Ovary (tissue), 7 donors: ENCODE measurements at regions not wholly inside any gene's neighbourhood (a gene's known extent, or its start where the extent isn't known, plus 50 kb on each side); places are given as distances from the start of the nearest gene placed in this dataset.

Experiments used
- DNase-seq, 5 donors: peaks; one replicate each; pipeline ENCODE4 v3.0.0-alpha.2; 2019 to 2020
- H3K27ac ChIP-seq, 2 donors: fragments of 200-600 bp; one replicate each; pipeline versions ENCODE4 v1.5.1 to v1.8.0; 2019 to 2022
- H3K27me3 ChIP-seq: fragments of 200-600 bp; one replicate; pipeline ENCODE4 v1.8.0; 2022
- H3K36me3 ChIP-seq: fragments of 200-600 bp; sonication (generic); one replicate; pipeline ENCODE4 v1.5.1; 2019
- H3K4me1 ChIP-seq: one replicate; pipeline ENCODE4 v1.8.1; 2013; ENCODE audit warnings: mild to moderate bottlenecking, moderate library complexity; ENCODE audit not compliant: insufficient read depth
- H3K4me3 ChIP-seq: fragments of 200-600 bp; sonication (generic); one replicate; pipeline ENCODE4 v1.5.1; 2017
- H3K9me3 ChIP-seq, 2 donors: fragments of 200-600 bp in 1 of 2; sonication (generic) in 1 of 2; one replicate each; pipeline versions ENCODE4 v1.5.1 to v1.8.1; 2013 to 2019; ENCODE audit warnings: mild to moderate bottlenecking in 1 of 2, moderate library complexity in 1 of 2
- EP300 ChIP-seq: sonication (generic); formaldehyde crosslinking; IDR thresholded peaks from one replicate; pipeline ENCODE4 v1.6.1; 2017; ENCODE audit warnings: antibody characterized with exemption
- POLR2A ChIP-seq: fragments of 450-650 bp; IDR thresholded peaks from one replicate; pipeline ENCODE4 v1.6.1; 2017; ENCODE audit warnings: antibody characterized with exemption, mild to moderate bottlenecking, moderate library complexity
- WGBS, 3 donors: extraction: QIAGEN DNeasy Blood & Tissue Kit in 1 of 3; methylation state at CpG; one replicate each; pipeline versions ENCODE4 v1.1.5 to v1.1.7; 2013 to 2017; 5-methylcytosine and 5-hydroxymethylcytosine counted together
- intact Hi-C, 4 donors: fragments of 100-400 bp; cut with DNase I; formaldehyde crosslinking; loops; one replicate each; pipeline versions ENCODE4 v1.11.0 to v1.15.1; 2022 to 2023
- TF ChIP-seq, protein P1 (sequence below), 3 donors: fragments of 450-650 bp in 2 of 3; fragments of 200-600 bp in 1 of 3; IDR thresholded peaks; one replicate each; pipeline versions ENCODE4 v1.5.1 to v1.8.0; 2016 to 2022; ENCODE audit warnings: antibody characterized with exemption in 3 of 3, mild to moderate bottlenecking in 1 of 3
- donor health status: DM: no; HTN: no; CAD: no; lungs with moderate emphysema.
- donor health status: DM: no; HTN: no; CAD: no.
- donor health status: Bipolar disorder and iron deficiency.
- donor health status: DM: no; HTN: no; CAD: no.
- donor health status: DM: yes; HTN: yes; CAD: no.

DNA sequence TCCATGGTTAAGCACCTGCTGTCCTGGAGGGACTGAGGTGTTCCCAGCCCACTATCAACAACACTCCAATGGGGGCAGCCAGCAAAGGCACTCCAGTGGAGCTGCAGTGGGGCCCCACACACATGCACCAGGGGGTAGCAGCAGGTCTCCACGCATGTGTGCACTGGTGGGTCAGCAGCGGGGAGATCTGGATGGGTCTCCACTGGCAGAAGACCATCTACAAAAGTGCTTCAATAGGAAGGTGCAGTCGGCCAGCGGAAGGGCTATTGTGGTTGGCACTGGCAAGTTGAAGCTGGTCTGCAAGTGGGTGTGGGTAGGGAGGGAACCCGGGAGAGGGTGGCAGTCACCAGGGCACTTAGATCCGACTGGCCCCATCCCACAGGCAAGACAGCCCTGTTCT lies 1355.4 kb downstream of the NSUN3 start:
- TF ChIP-seq POLR2A: no peak
- TF ChIP-seq, protein P1, sequence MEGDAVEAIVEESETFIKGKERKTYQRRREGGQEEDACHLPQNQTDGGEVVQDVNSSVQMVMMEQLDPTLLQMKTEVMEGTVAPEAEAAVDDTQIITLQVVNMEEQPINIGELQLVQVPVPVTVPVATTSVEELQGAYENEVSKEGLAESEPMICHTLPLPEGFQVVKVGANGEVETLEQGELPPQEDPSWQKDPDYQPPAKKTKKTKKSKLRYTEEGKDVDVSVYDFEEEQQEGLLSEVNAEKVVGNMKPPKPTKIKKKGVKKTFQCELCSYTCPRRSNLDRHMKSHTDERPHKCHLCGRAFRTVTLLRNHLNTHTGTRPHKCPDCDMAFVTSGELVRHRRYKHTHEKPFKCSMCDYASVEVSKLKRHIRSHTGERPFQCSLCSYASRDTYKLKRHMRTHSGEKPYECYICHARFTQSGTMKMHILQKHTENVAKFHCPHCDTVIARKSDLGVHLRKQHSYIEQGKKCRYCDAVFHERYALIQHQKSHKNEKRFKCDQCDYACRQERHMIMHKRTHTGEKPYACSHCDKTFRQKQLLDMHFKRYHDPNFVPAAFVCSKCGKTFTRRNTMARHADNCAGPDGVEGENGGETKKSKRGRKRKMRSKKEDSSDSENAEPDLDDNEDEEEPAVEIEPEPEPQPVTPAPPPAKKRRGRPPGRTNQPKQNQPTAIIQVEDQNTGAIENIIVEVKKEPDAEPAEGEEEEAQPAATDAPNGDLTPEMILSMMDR (IDR thresholded peaks at IDR 0.05): no peak
- TF ChIP-seq EP300: no peak
- Histone ChIP-seq H3K9me3 (no peaks in the 10 kb centered on the region), H3K36me3 (no peaks in the 10 kb centered on the region), H3K4me1 (no peaks in the 10 kb centered on the region), H3K4me3 (no peak overlapping the region), H3K27me3 (peaks cover 3% of the 10 kb centered on the region), H3K27ac (no peak overlapping the region)
- no peak for DNase-seq
- WGBS, 3 donors: 93 to 97% (median 97%) methylated on average over 6 of the region's 6 CpGs
- intact Hi-C loops: no loop called here

DNA sequence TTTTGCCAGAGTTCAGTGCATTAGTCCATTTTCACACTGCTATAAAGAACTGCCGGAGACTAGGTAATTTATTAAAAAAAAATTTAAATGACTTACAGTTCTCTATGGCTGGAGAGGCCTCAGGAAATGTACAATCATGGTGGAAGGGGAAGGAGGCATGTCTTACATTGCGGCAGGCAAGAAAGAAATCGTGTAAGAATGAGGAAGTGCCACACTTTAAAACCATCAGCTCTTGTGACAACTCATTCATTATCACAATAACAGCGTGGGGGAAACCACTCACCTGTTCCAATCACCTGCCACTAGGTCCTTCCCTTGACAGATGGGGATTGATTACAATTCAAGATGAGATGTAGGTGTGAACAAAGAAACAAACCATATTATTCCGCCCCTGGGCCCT lies 1361.4 kb downstream of the NSUN3 start:
- TF ChIP-seq, protein P1 (IDR thresholded peaks at IDR 0.05): no peak
- TF ChIP-seq EP300: no peak
- TF ChIP-seq POLR2A: no peak
- Histone ChIP-seq H3K36me3 (no peaks in the 10 kb centered on the region), H3K4me3 (no peak overlapping the region), H3K27me3 (peaks cover 7% of the 10 kb centered on the region), H3K27ac (no peak overlapping the region), H3K9me3 (no peaks in the 10 kb centered on the region), H3K4me1 (no peaks in the 10 kb centered on the region)
- DNase-seq: no peak
- 87 to 95% (median 92%) methylated on average over 5 of the region's 5 CpGs for WGBS, 3 donors
- intact Hi-C loops: no loop called here

DNA sequence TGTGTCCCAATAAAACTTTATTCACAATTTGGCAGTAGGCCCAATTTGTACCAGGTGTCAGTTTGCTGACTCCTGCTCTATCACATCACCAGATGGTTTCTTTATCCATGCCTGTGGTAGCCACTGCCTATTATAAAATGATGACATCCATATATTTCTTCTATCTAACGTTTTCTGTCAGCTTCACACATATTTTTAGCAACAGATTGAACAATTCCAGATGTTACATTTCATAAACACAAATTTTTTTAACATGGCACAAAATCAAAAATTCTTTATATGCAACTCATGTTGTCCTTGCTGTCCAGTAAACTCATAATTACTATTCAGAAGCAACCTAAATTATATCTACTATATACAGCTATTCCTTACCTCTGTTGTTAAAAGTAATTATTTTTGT lies 1371.6 kb downstream of the NSUN3 start:
- TF ChIP-seq, protein P1 (IDR thresholded peaks at IDR 0.05): no peak
- no peak for TF ChIP-seq EP300
- no peak for TF ChIP-seq POLR2A
- Histone ChIP-seq H3K4me1 (no peaks in the 10 kb centered on the region), H3K9me3 (no peaks in the 10 kb centered on the region), H3K27ac (no peak overlapping the region), H3K4me3 (no peak overlapping the region), H3K27me3 (no peaks in the 10 kb centered on the region), H3K36me3 (no peaks in the 10 kb centered on the region)
- WGBS, 3 donors: 0 to 2% (median 1%) methylated on average over 1 of the region's 1 CpG
- intact Hi-C loops: no loop called here
- no peak for DNase-seq

DNA sequence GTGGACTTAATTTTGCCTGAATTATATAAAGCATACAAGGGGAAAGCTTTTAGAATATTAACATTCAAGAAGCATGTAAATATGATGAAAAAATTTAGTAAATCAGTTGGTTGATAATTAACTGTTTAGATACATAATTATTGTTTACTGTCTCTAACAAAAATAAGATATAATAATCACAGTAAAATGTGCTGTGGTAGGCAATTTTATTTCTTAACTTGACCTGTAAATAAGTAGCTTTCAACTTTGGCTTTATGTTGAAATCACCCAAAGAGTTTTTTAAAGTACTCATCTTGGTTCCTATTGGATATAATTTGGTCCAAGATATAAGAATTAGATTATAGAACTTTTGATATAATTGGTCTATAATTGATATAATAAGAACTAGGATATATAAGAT lies 1374.5 kb downstream of the NSUN3 start:
- Histone ChIP-seq H3K27me3 (no peaks in the 10 kb centered on the region), H3K36me3 (no peaks in the 10 kb centered on the region), H3K27ac (no peak overlapping the region), H3K4me1 (no peaks in the 10 kb centered on the region), H3K9me3 (no peaks in the 10 kb centered on the region), H3K4me3 (no peak overlapping the region)
- intact Hi-C loops: no loop called here
- TF ChIP-seq EP300: no peak
- TF ChIP-seq, protein P1 (IDR thresholded peaks at IDR 0.05): no peak
- DNase-seq: no peak

DNA sequence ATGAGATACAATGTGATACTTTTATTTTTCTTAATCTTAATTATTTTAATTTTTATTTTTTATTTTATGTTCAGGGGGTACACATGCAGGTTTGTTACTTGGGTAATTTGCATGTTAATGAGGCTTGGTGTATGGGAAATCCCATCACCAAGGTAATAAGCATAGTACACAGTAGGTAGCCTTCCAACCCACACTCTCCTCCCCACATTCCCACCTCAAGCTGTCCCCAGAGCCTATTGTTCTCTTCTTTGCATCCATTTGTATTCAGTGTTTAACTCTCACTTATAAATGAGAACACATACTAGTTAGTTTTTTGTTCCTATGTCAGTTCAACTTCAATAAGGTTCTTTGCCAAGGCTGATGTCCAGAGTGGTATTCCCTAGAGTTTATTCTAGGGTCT lies 1375.4 kb downstream of the NSUN3 start:
- intact Hi-C loops: no loop called here
- TF ChIP-seq, protein P1 (IDR thresholded peaks at IDR 0.05): no peak
- TF ChIP-seq POLR2A (no peak), EP300 (no peak)
- H3K27ac ChIP-seq: no peak overlapping the region
- H3K27me3 ChIP-seq: no peaks in the 10 kb centered on the region
- H3K4me1 ChIP-seq: no peaks in the 10 kb centered on the region
- no peaks in the 10 kb centered on the region for H3K9me3 ChIP-seq
- no peak overlapping the region for H3K4me3 ChIP-seq
- no peaks in the 10 kb centered on the region for H3K36me3 ChIP-seq
- DNase-seq: no peak
